Activated B cell treated with CpG ODN at 0.5 μM for 24 hours (primary cell): ENCODE measurements at regions not wholly inside any gene's neighbourhood (a gene's known extent, or its start where the extent isn't known, plus 50 kb on each side); places are given as distances from the start of the nearest gene placed in this dataset.

Experiments
- ATAC-seq: fragments of 200-7000 bp; cut with Tn5 transposase; one replicate; pipeline ENCODE4 v1.10.0; 2021; ENCODE audit warnings: low read depth, mild to moderate bottlenecking, moderate library complexity
- CTCF ChIA-PET: fragments of 350-600 bp; sonication (Branson Sonifier 250); formaldehyde crosslinking; loops from one replicate; lab custom pipeline; 2021; ENCODE audit warnings: antibody characterized with exemption; lab: Charles Lee
- POLR2A ChIA-PET: fragments of 350-600 bp; sonication (Branson Sonifier 250); formaldehyde crosslinking; loops from one replicate; lab custom pipeline; 2021; ENCODE audit warnings: antibody characterized with exemption; lab: Charles Lee
- DNase-seq: peaks from one replicate; pipeline ENCODE4 v3.0.0; 2022
- H3K27ac Mint-ChIP-seq: one replicate; pipeline ENCODE4 v1.8.0; 2020; ENCODE audit warnings: mixed read lengths
- H3K27me3 Mint-ChIP-seq: one replicate; pipeline ENCODE4 v1.8.0; 2021; ENCODE audit warnings: mixed read lengths
- H3K36me3 Mint-ChIP-seq: one replicate; pipeline ENCODE4 v1.8.0; 2021; ENCODE audit warnings: low read depth, mixed read lengths
- H3K4me1 Mint-ChIP-seq: one replicate; pipeline ENCODE4 v1.8.0; 2021; ENCODE audit warnings: mixed read lengths
- H3K4me3 Mint-ChIP-seq: one replicate; pipeline ENCODE4 v1.8.0; 2020; ENCODE audit warnings: mild to moderate bottlenecking, mixed read lengths
- H3K9me3 Mint-ChIP-seq: one replicate; pipeline ENCODE4 v1.8.0; 2020; ENCODE audit warnings: mixed read lengths
- CTCF ChIP-seq: fragments of 200-600 bp; IDR thresholded peaks from one replicate; pipeline ENCODE4 v1.8.0; 2022; ENCODE audit warnings: antibody characterized with exemption, mild to moderate bottlenecking
- intact Hi-C: fragments of 100-400 bp; cut with micrococcal nuclease; formaldehyde crosslinking; loops from one replicate; pipeline ENCODE4 v1.15.1; 2024

- H3K9me3 Mint-ChIP-seq, result no peaks in the 10 kb centered on the region
- peak overlapping the region; percentile 39 for H3K4me3 Mint-ChIP-seq
- DNase-seq (no peak), ATAC-seq (peak; percentile 95)
- H3K4me1 Mint-ChIP-seq, result peaks cover 39% of the 10 kb centered on the region
- POLR2A ChIA-PET, result interaction anchor here (0.6 to 2.2 kb wide), 7 partner anchors 110 to 664 kb away, joined by 3 to 13 read pairs (median 3); no protein-coding TSS in a partner anchor
- TF ChIP-seq CTCF, result no peak
- intact Hi-C loops, result loop anchor here (1.0 to 10.0 kb wide), 2 partner anchors 547 to 662 kb away; no protein-coding TSS in a partner anchor
- no peaks in the 10 kb centered on the region for H3K27me3 Mint-ChIP-seq
- peak overlapping the region; percentile 81 for H3K27ac Mint-ChIP-seq
- CTCF ChIA-PET, result interaction anchor here (0.7 to 1.8 kb wide), 9 partner anchors 463 to 694 kb away, joined by 3 to 11 read pairs (median 4); no protein-coding TSS in a partner anchor
- H3K36me3 Mint-ChIP-seq, result no peaks in the 10 kb centered on the region
These were observed 665.4 kb downstream of the BCL11A start for GRCh38 chr2:59888015-59888414.

- POLR2A ChIA-PET, result interaction anchor here (0.7 to 2.2 kb wide), 3 partner anchors 465 to 662 kb away, joined by 3 to 13 read pairs (median 3); no protein-coding TSS in a partner anchor
- Mint-ChIP-seq H3K9me3 (no peaks in the 10 kb centered on the region), H3K27ac (peak overlapping the region; percentile 81), H3K4me1 (peaks cover 39% of the 10 kb centered on the region), H3K4me3 (peak overlapping the region; percentile 50), H3K36me3 (no peaks in the 10 kb centered on the region), H3K27me3 (no peaks in the 10 kb centered on the region)
- ATAC-seq (no peak), DNase-seq (no peak)
- intact Hi-C loops, result loop anchor here (10.0 kb wide), 1 partner anchor 547 kb away; no protein-coding TSS in a partner anchor
- CTCF ChIA-PET, result interaction anchor here (0.8 to 1.8 kb wide), 7 partner anchors 466 to 694 kb away, joined by 3 to 11 read pairs (median 4); no protein-coding TSS in a partner anchor
- TF ChIP-seq CTCF, result no peak
These were observed 666.1 kb downstream of the BCL11A start for GRCh38 chr2:59887366-59887765.

DNA sequence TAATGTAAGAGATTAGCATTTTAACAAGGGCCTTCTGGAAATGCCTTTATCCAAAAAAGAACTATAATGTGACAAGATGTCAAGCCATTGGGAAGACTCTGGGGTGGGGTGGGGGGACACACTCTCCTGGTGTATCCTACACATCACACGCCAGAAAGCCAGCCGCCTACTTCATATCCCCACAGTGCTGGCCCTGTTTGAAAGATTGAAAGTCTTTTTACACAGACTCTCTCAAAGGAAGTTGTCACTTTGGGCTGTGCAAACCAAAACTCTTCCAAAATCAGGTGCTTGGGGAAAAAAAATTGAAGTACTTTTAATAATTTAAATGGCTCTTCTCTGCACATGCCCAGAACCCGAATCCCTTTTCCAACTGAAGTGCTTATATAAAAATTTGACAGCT is 666.7 kb downstream of the BCL11A start:
- Mint-ChIP-seq H3K4me1 (peaks cover 39% of the 10 kb centered on the region), H3K27me3 (no peaks in the 10 kb centered on the region), H3K27ac (peak overlapping the region; percentile 51), H3K36me3 (no peaks in the 10 kb centered on the region), H3K4me3 (no peak overlapping the region), H3K9me3 (no peaks in the 10 kb centered on the region)
- intact Hi-C loops, result loop anchor here (10.0 kb wide), 1 partner anchor 548 kb away; no protein-coding TSS in a partner anchor
- POLR2A ChIA-PET, result interaction anchor here (2.2 kb wide), 1 partner anchor 663 kb away, joined by 13 read pairs; no protein-coding TSS in a partner anchor
- CTCF ChIA-PET, result no interaction called here
- no peak for TF ChIP-seq CTCF
- ATAC-seq (no peak), DNase-seq (no peak)

GRCh38 chr2:59885541-59885940 is 667.9 kb downstream of the BCL11A start:
- DNase-seq (no peak), ATAC-seq (no peak)
- ChIA-PET CTCF (no interaction called here), POLR2A (interaction anchor here (1.1 kb wide), 1 partner anchor 664 kb away, joined by 3 read pairs; no protein-coding TSS in a partner anchor)
- H3K27ac Mint-ChIP-seq, result peak overlapping the region; percentile 79
- intact Hi-C loops, result loop anchor here (10.0 kb wide), 1 partner anchor 549 kb away; no protein-coding TSS in a partner anchor
- no peaks in the 10 kb centered on the region for H3K36me3 Mint-ChIP-seq
- H3K4me1 Mint-ChIP-seq, result peaks cover 39% of the 10 kb centered on the region
- no peak for TF ChIP-seq CTCF
- no peaks in the 10 kb centered on the region for H3K27me3 Mint-ChIP-seq
- H3K4me3 Mint-ChIP-seq, result peak overlapping the region; percentile 45
- no peaks in the 10 kb centered on the region for H3K9me3 Mint-ChIP-seq

GRCh38 chr2:59884166-59884565 is 669.3 kb downstream of the BCL11A start:
- H3K27me3 Mint-ChIP-seq, result no peaks in the 10 kb centered on the region
- H3K4me1 Mint-ChIP-seq, result peaks cover 39% of the 10 kb centered on the region
- no peak for ATAC-seq
- H3K36me3 Mint-ChIP-seq, result no peaks in the 10 kb centered on the region
- ChIA-PET CTCF (no interaction called here), POLR2A (no interaction called here)
- intact Hi-C loops, result loop anchor here (10.0 kb wide), 1 partner anchor 551 kb away; no protein-coding TSS in a partner anchor
- H3K4me3 Mint-ChIP-seq, result no peak overlapping the region
- no peak for TF ChIP-seq CTCF
- DNase-seq, result no peak
- no peaks in the 10 kb centered on the region for H3K9me3 Mint-ChIP-seq
- H3K27ac Mint-ChIP-seq, result no peak overlapping the region
